ENCODE measurements at regions not wholly inside any gene's neighbourhood (a gene's known extent, or its start where the extent isn't known, plus 50 kb on each side); places are given as distances from the start of the nearest gene placed in this dataset.

- no peaks in the 10 kb centered on the region for H3K9me1 ChIP-seq (ENCODE audit: control insufficient read depth, extremely low read depth, insufficient read depth, low read length)
- no peak for TF ChIP-seq EZH2 (IDR thresholded peaks at IDR 0.05; ENCODE audit: low read length)
- TF ChIP-seq CTCF (optimal IDR thresholded peaks at IDR 0.05 in 1 of 3, IDR thresholded peaks at IDR 0.05 in 1 of 3, conservative IDR thresholded peaks at IDR 0.05 in 1 of 3; ENCODE audit: extremely low read depth in 1 of 3, insufficient read depth in 2 of 3, low read length in 3 of 3): no peak
- FAIRE-seq (no peak), DNase-seq (ENCODE audit: low read depth, low spot score) (no peak)
- H3K9me3 ChIP-seq (ENCODE audit: control insufficient read depth, low read depth, low read length): no peaks in the 10 kb centered on the region
- H3K36me3 ChIP-seq (ENCODE audit: control insufficient read depth in 2 of 2, extremely low read depth in 1 of 2, insufficient read depth in 2 of 2, low read length in 2 of 2): no peaks in the 10 kb centered on the region
- no peaks in the 10 kb centered on the region for H3K4me1 ChIP-seq (ENCODE audit: control insufficient read depth, extremely low read depth, insufficient read depth, low read length)
- no peak overlapping the region for H2AFZ ChIP-seq (ENCODE audit: control insufficient read depth, low read length)
- no peaks in the 10 kb centered on the region for H3K27me3 ChIP-seq (ENCODE audit: control insufficient read depth, extremely low read depth, insufficient read depth, low read length)
- H3K79me2 ChIP-seq (ENCODE audit: control insufficient read depth, insufficient read depth, low read length): no peaks in the 10 kb centered on the region
- H3K9ac ChIP-seq (ENCODE audit: control insufficient read depth, extremely low read depth, insufficient read depth, low read length): no peak overlapping the region
- no peak overlapping the region for H3K4me2 ChIP-seq (ENCODE audit: control insufficient read depth, extremely low read depth, insufficient read depth, low read depth, low read length)
- no peaks in the 10 kb centered on the region for H4K20me1 ChIP-seq (ENCODE audit: control insufficient read depth, extremely low read depth, insufficient read depth, low read length)
- H3K27ac ChIP-seq (ENCODE audit: control insufficient read depth, insufficient read depth, low read length): no peak overlapping the region
- dilution Hi-C loops (cut with MboI; ENCODE audit: extremely low pct_ligation_motif_present, low sequenced_read_pairs): loop anchor here (5.0 kb wide), 1 partner anchor 33 kb away; no protein-coding TSS in a partner anchor
- H3K4me3 ChIP-seq (ENCODE audit: control insufficient read depth in 2 of 3, extremely low read depth in 1 of 3, insufficient read depth in 2 of 3, low read depth in 1 of 3, low read length in 3 of 3): no peak overlapping the region
Measured at GRCh38 chr9:111195766-111196165, 134.3 kb downstream of the OR2K2 start.

DNA sequence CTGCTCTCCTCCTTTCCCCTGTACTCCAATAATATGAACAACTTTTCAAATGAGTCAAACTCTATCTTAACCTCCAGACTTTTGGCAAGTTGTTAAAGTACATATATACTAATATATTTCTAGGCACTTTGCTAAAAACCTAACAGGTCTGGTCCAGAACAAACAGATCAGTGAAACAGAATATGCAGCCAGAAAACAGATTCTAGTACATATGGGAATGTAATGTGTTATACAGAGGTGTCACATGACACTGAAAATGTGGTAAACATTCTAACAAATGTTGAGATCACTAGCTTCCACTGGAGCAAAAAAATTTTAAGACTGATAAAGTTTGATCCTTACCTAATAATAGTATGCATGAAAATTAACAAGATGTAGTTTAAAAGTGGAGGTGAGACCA is 136.9 kb downstream of the OR2K2 start:
- DNase-seq (ENCODE audit: low read depth, low spot score): no peak
- Histone ChIP-seq H3K27me3 (ENCODE audit: control insufficient read depth, extremely low read depth, insufficient read depth, low read length) (no peaks in the 10 kb centered on the region), H3K36me3 (ENCODE audit: control insufficient read depth in 2 of 2, extremely low read depth in 1 of 2, insufficient read depth in 2 of 2, low read length in 2 of 2) (no peaks in the 10 kb centered on the region), H3K4me3 (ENCODE audit: control insufficient read depth in 2 of 3, extremely low read depth in 1 of 3, insufficient read depth in 2 of 3, low read depth in 1 of 3, low read length in 3 of 3) (no peak overlapping the region), H3K9ac (ENCODE audit: control insufficient read depth, extremely low read depth, insufficient read depth, low read length) (no peak overlapping the region), H3K4me1 (ENCODE audit: control insufficient read depth, extremely low read depth, insufficient read depth, low read length) (no peaks in the 10 kb centered on the region), H2AFZ (ENCODE audit: control insufficient read depth, low read length) (no peak overlapping the region), H3K9me3 (ENCODE audit: control insufficient read depth, low read depth, low read length) (no peaks in the 10 kb centered on the region), H3K4me2 (ENCODE audit: control insufficient read depth, extremely low read depth, insufficient read depth, low read depth, low read length) (no peak overlapping the region), H3K27ac (ENCODE audit: control insufficient read depth, insufficient read depth, low read length) (no peak overlapping the region), H4K20me1 (ENCODE audit: control insufficient read depth, extremely low read depth, insufficient read depth, low read length) (no peaks in the 10 kb centered on the region), H3K79me2 (ENCODE audit: control insufficient read depth, insufficient read depth, low read length) (no peaks in the 10 kb centered on the region), H3K9me1 (ENCODE audit: control insufficient read depth, extremely low read depth, insufficient read depth, low read length) (no peaks in the 10 kb centered on the region)
- dilution Hi-C loops (cut with MboI; ENCODE audit: extremely low pct_ligation_motif_present, low sequenced_read_pairs): no loop called here
- TF ChIP-seq CTCF (optimal IDR thresholded peaks at IDR 0.05 in 1 of 3, IDR thresholded peaks at IDR 0.05 in 1 of 3, conservative IDR thresholded peaks at IDR 0.05 in 1 of 3; ENCODE audit: extremely low read depth in 1 of 3, insufficient read depth in 2 of 3, low read length in 3 of 3): no peak
- TF ChIP-seq EZH2 (IDR thresholded peaks at IDR 0.05; ENCODE audit: low read length): no peak
- FAIRE-seq: no peak

Data from keratinocyte (primary cell).